ENCODE measurements at regions not wholly inside any gene's neighbourhood (a gene's known extent, or its start where the extent isn't known, plus 50 kb on each side); places are given as distances from the start of the nearest gene placed in this dataset.
"Not testable (repeated sequence)": the region's sequence is repeated elsewhere in the genome, so short reads cannot be mapped to it uniquely, and the experiment has no call there.

- not testable (repeated sequence) for H4K20me1 ChIP-seq (ENCODE audit: insufficient read depth, low read length); H3K4me3 ChIP-seq (ENCODE audit: low read length); H3K9ac ChIP-seq (ENCODE audit: low read length); H3K27me3 ChIP-seq (ENCODE audit: low read depth, low read length); H3K36me3 ChIP-seq (replicated peaks; ENCODE audit: low read depth, low read length); H3K9me3 ChIP-seq (ENCODE audit: insufficient read depth, low read length); H3K27ac ChIP-seq (ENCODE audit: low read length); H3K79me2 ChIP-seq (ENCODE audit: low read length); H2AFZ ChIP-seq (ENCODE audit: low read depth, low read length); H3K4me1 ChIP-seq (ENCODE audit: low read length); H3K4me2 ChIP-seq (ENCODE audit: low read length)
Measured at GRCh38 chr16:32805639-32806038, 129.7 kb upstream of the TP53TG3 start.

Data from OCI-LY3 (cell line).